ENCODE measurements at regions not wholly inside any gene's neighbourhood (a gene's known extent, or its start where the extent isn't known, plus 50 kb on each side); places are given as distances from the start of the nearest gene placed in this dataset.
"Not testable (repeated sequence)": the region's sequence is repeated elsewhere in the genome, so short reads cannot be mapped to it uniquely, and the experiment has no call there.

DNA sequence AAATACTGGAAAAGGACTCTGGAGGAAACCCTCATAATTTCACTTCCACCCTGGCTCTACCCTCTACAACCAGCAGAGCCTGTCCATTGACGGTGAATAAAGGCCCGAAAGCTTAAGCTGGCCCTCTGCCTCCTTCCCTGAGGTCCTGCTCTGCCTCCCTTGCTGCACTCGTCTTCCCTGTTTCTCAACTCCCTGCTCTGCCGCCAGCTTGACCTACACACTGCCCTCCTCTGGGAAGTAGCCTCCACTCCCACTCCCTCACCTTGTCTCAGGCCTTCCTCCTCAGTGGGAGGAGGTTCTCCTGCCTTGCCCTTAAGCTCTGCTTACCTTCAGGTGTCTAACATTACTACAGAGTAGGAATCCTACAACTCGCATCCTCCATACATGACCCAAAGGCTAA lies 608.6 kb upstream of the NR3C2 start:
- H3K27ac Mint-ChIP-seq: peak overlapping the region in 1 of 10 donors; percentile 60

DNA sequence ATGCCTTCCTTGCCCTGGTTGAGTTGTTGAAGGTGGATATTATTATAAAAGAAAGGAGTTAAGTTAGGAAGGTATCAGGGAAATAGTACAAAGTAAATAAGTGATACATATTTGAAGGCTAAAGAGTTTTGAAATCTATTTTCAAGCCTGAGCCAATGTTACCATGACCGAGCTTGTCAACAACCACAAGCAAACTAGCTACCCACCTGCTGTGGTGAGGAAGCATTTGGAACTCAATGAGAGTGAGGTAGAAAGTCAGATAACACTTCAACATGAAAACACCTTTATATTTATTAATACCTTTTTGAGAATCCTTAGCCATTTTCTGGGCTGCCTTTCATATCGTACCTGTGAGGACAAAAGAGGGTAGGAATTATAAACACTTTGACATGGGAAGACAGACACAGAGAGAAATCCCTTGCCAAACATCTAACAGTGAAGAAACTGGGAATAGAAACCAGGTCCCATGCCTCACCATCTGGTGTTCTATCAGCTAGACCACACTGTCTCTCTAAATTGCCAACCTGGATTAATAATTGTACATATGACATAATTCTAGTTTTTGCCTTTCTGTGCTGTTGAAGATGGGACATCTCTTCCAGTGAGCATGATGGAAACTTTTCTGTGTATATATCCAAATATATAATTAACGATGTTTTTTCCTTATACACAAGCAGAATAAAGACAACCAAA lies 606.4 kb upstream of the NR3C2 start:
- H3K9me3 Mint-ChIP-seq: peaks cover 0 to 6% (median 3%) of the 10 kb centered on the region in 9 donors
- POLR2A ChIA-PET: no interaction called here

More for the DNA sequence above, 608.6 kb upstream of the NR3C2 start:
- H3K4me3 Mint-ChIP-seq: no peak overlapping the region
- peaks cover 0 to 5% (median 0%) of the 10 kb centered on the region in 9 donors for H3K9me3 Mint-ChIP-seq
- H3K4me1 Mint-ChIP-seq: no peaks in the 10 kb centered on the region
- POLR2A ChIA-PET: no interaction called here
- DNase-seq: no peak
- H3K27me3 Mint-ChIP-seq: peaks cover 0 to 9% (median 0%) of the 10 kb centered on the region in 5 donors
- no peaks in the 10 kb centered on the region for H3K36me3 Mint-ChIP-seq
- ATAC-seq: no peak

DNA sequence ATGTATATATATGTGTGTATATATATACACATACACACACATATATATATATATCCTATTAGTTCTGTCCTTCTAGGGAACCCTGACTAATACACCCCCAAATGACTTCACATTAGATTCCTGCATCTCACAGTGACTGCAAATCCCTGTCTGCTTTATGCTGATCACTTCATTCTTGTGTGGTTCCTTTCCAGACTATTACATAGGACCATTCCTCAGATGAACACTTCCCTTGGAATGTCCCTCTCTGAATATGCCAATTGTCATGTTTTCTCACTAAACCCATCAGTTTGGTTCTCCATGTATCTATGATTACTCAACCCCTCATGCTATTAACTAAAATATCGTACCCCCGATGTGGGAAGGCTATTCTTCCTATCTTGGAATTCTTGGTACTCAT lies 605.2 kb upstream of the NR3C2 start:
- ATAC-seq (no peak), DNase-seq (no peak)
- no peaks in the 10 kb centered on the region for H3K36me3 Mint-ChIP-seq
- H3K27me3 Mint-ChIP-seq: peaks cover 0 to 13% (median 2%) of the 10 kb centered on the region in 5 donors
- POLR2A ChIA-PET: no interaction called here
- H3K4me1 Mint-ChIP-seq: no peaks in the 10 kb centered on the region
- no peak overlapping the region for H3K4me3 Mint-ChIP-seq
- peaks cover 0 to 6% (median 3%) of the 10 kb centered on the region in 9 donors for H3K9me3 Mint-ChIP-seq
- H3K27ac Mint-ChIP-seq: no peak overlapping the region

More for the DNA sequence above, 606.4 kb upstream of the NR3C2 start:
- ATAC-seq: no peak
- Mint-ChIP-seq H3K4me1 (no peaks in the 10 kb centered on the region), H3K27me3 (peaks cover 0 to 13% (median 2%) of the 10 kb centered on the region in 5 donors), H3K27ac (no peak overlapping the region), H3K4me3 (no peak overlapping the region), H3K36me3 (no peaks in the 10 kb centered on the region)
- no peak for DNase-seq

DNA sequence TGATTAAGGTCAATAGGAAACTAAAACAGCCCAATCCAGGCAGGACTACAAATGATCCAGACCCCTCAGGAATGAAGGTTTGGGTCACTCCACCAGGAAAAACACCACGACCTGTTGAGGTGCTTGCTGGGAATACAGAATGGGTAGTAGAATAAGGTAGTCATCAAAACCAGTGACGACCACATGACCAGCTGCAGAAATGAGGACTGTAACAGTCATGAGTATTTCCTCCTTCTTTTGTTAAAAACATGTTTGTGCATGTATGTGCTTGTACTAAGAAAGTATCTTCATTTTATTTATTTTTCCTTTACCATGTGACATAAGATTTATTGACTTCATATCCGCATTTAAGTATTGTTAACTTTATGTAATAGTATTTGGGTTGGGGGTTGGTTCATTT lies 603.5 kb upstream of the NR3C2 start:
- no peak for ATAC-seq
- peaks cover 0 to 14% (median 6%) of the 10 kb centered on the region in 9 donors for H3K9me3 Mint-ChIP-seq

DNA sequence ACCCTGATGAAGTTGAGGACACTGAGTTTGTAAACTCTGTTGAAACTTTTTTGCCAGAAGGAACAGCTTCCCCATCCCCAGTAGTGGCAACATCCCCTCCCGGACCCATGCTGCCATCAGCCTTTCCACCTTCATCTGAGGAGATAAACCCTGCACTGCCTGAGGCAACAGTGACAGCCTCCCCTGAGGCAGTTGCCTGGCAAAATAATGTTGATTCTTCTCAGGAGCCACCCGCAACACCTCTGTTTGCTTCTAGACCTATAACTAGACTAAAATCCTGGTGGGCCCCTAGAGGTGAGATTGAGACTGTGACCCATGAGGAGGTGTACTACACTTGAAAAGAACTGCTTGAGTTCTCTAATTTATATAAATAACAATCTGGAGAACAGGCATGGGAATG lies 597.6 kb upstream of the NR3C2 start:
- DNase-seq, ATAC-seq, POLR2A ChIA-PET, H3K27ac Mint-ChIP-seq, H3K4me3 Mint-ChIP-seq, H3K4me1 Mint-ChIP-seq, H3K27me3 Mint-ChIP-seq: not testable (repeated sequence)
- Mint-ChIP-seq H3K36me3 (peaks cover 0 to 11% (median 2%) of the 10 kb centered on the region in 3 donors), H3K9me3 (peaks cover 5 to 23% (median 17%) of the 10 kb centered on the region in 9 donors)

More for the DNA sequence above, 603.5 kb upstream of the NR3C2 start:
- no peaks in the 10 kb centered on the region for H3K36me3 Mint-ChIP-seq
- DNase-seq: no peak
- H3K27me3 Mint-ChIP-seq: peaks cover 0 to 10% (median 0%) of the 10 kb centered on the region in 5 donors
- H3K4me1 Mint-ChIP-seq: no peaks in the 10 kb centered on the region
- no peak overlapping the region for H3K4me3 Mint-ChIP-seq
- no peak overlapping the region for H3K27ac Mint-ChIP-seq
- POLR2A ChIA-PET: no interaction called here

DNA sequence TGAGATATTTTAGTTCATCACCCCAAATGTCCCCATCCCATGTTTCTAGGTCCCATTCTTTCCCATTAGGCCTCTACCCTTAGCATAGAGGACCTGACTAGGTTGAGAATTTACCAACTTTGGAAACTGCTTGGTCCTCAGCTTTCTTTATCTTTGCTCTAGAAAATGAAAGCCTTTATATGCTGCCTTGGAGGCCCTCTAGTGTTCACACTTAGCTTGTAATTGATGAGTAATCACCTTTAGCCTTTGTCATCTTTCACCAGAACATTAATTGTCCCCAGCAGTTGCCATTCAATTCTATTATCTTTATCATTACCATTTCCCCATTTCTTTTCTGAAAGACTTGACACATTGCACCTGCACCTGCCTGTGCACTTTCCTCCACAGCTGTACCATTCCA lies 589.2 kb upstream of the NR3C2 start:
- no peak overlapping the region for H3K4me3 Mint-ChIP-seq
- DNase-seq (peak in 1 of 10 donors; percentile 6), ATAC-seq (no peak)
- no peaks in the 10 kb centered on the region for H3K9me3 Mint-ChIP-seq
- POLR2A ChIA-PET: interaction anchor here (0.5 kb wide), 1 partner anchor 89 kb away, joined by 3 read pairs; no protein-coding TSS in a partner anchor
- no peaks in the 10 kb centered on the region for H3K36me3 Mint-ChIP-seq
- H3K27ac Mint-ChIP-seq: no peak overlapping the region
- H3K27me3 Mint-ChIP-seq: peaks cover 0 to 10% (median 0%) of the 10 kb centered on the region in 5 donors
- H3K4me1 Mint-ChIP-seq: peaks cover 0 to 3% (median 0%) of the 10 kb centered on the region in 4 donors

DNA sequence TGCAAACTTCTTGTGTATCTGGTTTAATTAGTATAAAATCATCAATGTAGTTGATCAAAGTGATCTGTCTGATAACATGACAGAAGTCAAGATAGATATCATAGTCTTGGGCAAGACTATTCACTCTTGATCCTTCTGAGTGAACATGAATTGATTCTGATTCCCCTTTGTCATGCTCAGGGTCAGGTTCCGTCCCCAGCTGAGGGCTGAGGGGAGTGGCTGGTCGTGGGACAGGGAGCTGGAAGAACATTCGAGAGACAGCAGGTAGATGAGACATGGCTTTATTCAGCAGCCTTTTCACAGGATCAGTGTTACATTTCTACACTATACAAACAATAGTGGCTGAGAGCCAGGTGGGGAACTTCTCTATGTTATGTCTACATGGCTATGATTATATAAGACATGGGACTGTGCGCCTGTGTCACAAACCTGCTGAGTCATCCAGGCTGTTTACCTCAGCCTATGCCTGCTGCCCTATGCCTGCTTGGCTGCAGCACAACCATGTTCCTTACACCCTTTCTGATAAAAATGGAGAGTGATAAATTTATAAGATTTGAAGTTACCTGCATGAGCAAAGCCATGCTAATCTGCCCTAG lies 586.9 kb upstream of the NR3C2 start:
- Mint-ChIP-seq H3K27me3 (peaks cover 0 to 10% (median 0%) of the 10 kb centered on the region in 5 donors), H3K36me3 (no peaks in the 10 kb centered on the region), H3K4me1 (peaks cover 0 to 3% (median 0%) of the 10 kb centered on the region in 4 donors), H3K4me3 (no peak overlapping the region), H3K9me3 (no peaks in the 10 kb centered on the region), H3K27ac (no peak overlapping the region)
- DNase-seq (no peak), ATAC-seq (no peak)
- POLR2A ChIA-PET: no interaction called here

DNA sequence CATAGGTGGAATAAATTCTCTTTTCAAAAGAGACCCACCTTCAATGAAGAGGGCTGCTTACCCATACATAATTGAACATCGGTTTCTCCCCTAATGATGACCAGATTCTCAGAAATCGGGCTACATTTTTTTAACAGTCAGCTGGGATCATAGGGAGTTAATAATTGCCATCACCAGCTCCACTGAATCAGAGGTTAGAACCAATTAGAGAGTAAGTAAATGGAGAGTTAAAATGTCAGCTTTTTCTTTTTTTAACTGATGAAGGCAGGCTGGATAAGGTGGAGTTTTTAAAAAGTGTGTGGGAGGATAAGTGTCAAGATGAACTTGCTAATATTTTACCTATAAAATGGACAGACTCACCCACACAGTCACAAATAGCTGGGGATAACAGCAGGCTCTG lies 584.5 kb upstream of the NR3C2 start:
- Mint-ChIP-seq H3K27me3 (peaks cover 0 to 5% (median 0%) of the 10 kb centered on the region in 5 donors), H3K27ac (no peak overlapping the region), H3K9me3 (no peaks in the 10 kb centered on the region), H3K36me3 (no peaks in the 10 kb centered on the region), H3K4me3 (no peak overlapping the region), H3K4me1 (peaks cover 0 to 3% (median 0%) of the 10 kb centered on the region in 4 donors)
- ATAC-seq: no peak
- no peak for DNase-seq
- POLR2A ChIA-PET: no interaction called here

DNA sequence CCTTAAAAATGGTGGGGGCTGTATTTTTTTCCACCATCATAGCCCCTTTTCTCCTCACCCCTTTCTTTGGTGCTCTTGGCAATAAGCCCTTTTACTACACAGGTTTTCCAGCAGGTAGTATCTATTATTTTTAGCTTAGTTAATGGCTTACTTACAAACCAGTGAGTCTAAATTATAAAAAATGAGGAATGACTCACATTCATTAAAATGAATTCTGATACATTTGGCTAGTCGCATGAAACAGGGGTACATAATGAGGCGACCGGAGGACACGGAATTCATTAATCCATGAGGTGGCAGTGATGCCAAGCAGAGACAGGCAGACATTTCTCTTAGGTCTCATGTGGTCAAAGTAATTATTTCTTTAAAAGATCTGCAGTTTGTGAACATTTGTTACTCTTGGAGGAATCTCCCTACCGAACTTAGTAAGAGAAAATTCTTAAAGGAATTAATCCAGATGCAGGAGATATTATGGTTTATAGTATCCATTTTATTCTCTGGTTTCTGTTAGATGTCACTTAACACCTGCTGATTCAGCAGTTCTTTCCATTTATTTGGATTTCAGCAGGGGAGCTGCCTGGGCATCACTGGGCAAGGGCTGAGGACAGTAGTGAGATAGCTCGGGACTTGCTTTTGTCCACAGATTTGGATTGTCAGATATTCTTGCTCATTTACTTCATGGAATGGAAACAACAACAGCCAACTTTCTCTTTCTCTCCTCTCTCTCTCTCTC lies 575.0 kb upstream of the NR3C2 start:
- no peaks in the 10 kb centered on the region for H3K36me3 Mint-ChIP-seq

DNA sequence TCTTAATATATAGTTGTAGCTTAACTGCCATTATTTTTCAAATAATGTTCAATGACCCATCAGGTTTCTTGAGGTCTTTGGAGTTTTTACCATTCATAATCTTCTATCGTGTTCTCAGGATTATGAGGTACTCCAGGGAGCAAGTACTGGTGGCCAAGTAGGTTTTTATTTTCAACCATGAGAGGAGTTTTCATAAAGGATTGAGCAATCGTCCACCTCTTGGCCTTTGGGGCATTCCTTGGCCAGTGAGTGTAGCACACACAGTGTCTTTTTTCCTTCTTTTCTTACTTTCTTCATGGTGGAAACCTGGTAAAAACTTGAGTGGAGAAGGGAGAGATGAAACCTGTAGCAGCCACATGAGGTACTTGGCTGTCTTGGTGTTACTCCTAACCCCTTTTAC lies 567.0 kb upstream of the NR3C2 start:
- H3K4me3 Mint-ChIP-seq: no peak overlapping the region
- H3K4me1 Mint-ChIP-seq: no peaks in the 10 kb centered on the region

More for the DNA sequence above, 575.0 kb upstream of the NR3C2 start:
- Mint-ChIP-seq H3K27ac (no peak overlapping the region), H3K27me3 (peaks cover 3 to 30% (median 4%) of the 10 kb centered on the region in 5 donors), H3K9me3 (peaks cover 0 to 7% (median 0%) of the 10 kb centered on the region in 9 donors), H3K4me1 (no peaks in the 10 kb centered on the region), H3K4me3 (no peak overlapping the region)
- no peak for ATAC-seq
- DNase-seq: no peak
- POLR2A ChIA-PET: no interaction called here

DNA sequence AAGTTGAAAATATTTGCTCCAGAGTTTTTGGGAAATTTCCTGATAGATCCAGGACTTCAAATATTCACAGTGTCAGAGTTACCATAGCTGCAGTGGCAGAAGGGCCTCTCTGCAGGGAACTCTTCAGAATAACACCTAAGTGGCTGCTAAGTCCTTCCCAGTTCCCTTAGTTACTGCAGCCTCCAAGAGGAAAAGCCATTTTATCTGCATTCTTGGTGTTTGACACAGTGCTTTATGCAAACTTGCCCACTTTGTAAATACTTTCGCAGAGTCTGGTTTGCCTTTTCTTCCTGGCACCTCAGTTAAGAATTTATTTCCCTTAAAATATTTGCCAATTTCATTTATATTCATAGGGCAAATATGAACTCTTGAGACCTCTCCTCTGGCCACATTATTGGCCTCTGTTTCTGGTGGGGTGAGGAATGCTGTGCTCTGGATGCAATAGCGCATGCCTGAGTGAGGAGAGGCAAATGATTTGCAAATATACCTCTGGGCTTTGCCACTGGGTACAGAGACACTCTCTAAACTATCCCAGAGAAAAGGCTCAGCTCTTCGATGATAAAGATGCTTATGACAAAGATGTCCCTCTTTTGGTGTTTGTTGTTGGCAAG lies 566.3 kb upstream of the NR3C2 start:
- H3K27ac Mint-ChIP-seq: no peak overlapping the region
- H3K4me3 Mint-ChIP-seq: no peak overlapping the region
- POLR2A ChIA-PET: no interaction called here

More for the DNA sequence above, 567.0 kb upstream of the NR3C2 start:
- DNase-seq (no peak), ATAC-seq (no peak)
- POLR2A ChIA-PET: no interaction called here
- Mint-ChIP-seq H3K9me3 (peaks cover 0 to 9% (median 0%) of the 10 kb centered on the region in 9 donors), H3K36me3 (no peaks in the 10 kb centered on the region), H3K27ac (no peak overlapping the region), H3K27me3 (peaks cover 0 to 3% (median 0%) of the 10 kb centered on the region in 5 donors)

DNA sequence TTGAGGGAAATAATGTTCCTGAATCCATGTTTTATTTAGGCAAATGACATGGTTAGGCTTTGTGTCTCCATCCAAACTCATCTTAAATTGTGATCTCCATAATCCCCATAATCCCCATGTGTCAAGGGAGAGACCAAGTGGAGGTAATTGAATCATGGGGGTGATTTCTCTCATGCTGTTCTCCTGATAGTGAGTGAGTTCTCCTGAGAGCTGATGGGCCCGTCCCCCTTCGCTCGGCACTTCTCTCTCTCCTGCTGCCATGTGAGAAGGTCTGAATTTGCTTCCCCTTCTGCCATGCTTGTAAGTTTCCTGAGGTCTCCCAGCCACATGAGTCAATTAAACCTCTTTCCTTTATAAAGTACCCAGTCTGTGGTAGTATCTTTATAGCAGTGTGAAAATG lies 563.0 kb upstream of the NR3C2 start:
- no peak overlapping the region for H3K27ac Mint-ChIP-seq

More for the DNA sequence above, 566.3 kb upstream of the NR3C2 start:
- Mint-ChIP-seq H3K36me3 (no peaks in the 10 kb centered on the region), H3K9me3 (peaks cover 0 to 9% (median 0%) of the 10 kb centered on the region in 9 donors), H3K27me3 (peaks cover 0 to 3% (median 0%) of the 10 kb centered on the region in 5 donors), H3K4me1 (no peaks in the 10 kb centered on the region)
- no peak for ATAC-seq
- DNase-seq: no peak

More for the DNA sequence above, 563.0 kb upstream of the NR3C2 start:
- POLR2A ChIA-PET: no interaction called here
- peaks cover 0 to 2% (median 0%) of the 10 kb centered on the region in 9 donors for H3K9me3 Mint-ChIP-seq
- no peaks in the 10 kb centered on the region for H3K36me3 Mint-ChIP-seq
- ATAC-seq (no peak), DNase-seq (no peak)
- H3K27me3 Mint-ChIP-seq: peaks cover 0 to 3% (median 0%) of the 10 kb centered on the region in 5 donors
- H3K4me1 Mint-ChIP-seq: no peaks in the 10 kb centered on the region
- H3K4me3 Mint-ChIP-seq: no peak overlapping the region

Measured in naive thymus-derived CD8-positive, alpha-beta T cell (primary cell).